GM21360 (cell line): ENCODE measurements at regions not wholly inside any gene's neighbourhood (a gene's known extent, or its start where the extent isn't known, plus 50 kb on each side); places are given as distances from the start of the nearest gene placed in this dataset.

Experiments used
- ATAC-seq: cut with Tn5 transposase; IDR thresholded peaks from one replicate; pipeline ENCODE4 v1.9.1; 2021; ENCODE audit warnings: mild to moderate bottlenecking, moderate library complexity; ENCODE audit not compliant: unreplicated experiment

GRCh38 chr17:36661047-36661666, 59.8 kb downstream of the MRM1 start:
- no peak for ATAC-seq

GRCh38 chr17:36661688-36662087, 60.3 kb downstream of the MRM1 start:
- no peak for ATAC-seq

- no peak for ATAC-seq
These were observed 64.0 kb downstream of the MRM1 start for GRCh38 chr17:36665417-36665816.

GRCh38 chr17:36667922-36668321, 66.5 kb downstream of the MRM1 start:
- ATAC-seq: no peak

GRCh38 chr17:36668824-36669223, 67.4 kb downstream of the MRM1 start:
- no peak for ATAC-seq

- ATAC-seq: no peak
These were observed 69.8 kb downstream of the MRM1 start for GRCh38 chr17:36671144-36671543.

GRCh38 chr17:36672403-36672918, 71.1 kb downstream of the MRM1 start:
- ATAC-seq: no peak

GRCh38 chr17:36673068-36673467, 71.7 kb downstream of the MRM1 start:
- ATAC-seq: no peak

GRCh38 chr17:36673637-36674277, 72.4 kb downstream of the MRM1 start:
- no peak for ATAC-seq

- ATAC-seq: no peak
These were observed 72.9 kb downstream of the MRM1 start for GRCh38 chr17:36674278-36674650.

- no peak for ATAC-seq
These were observed 73.9 kb downstream of the MRM1 start for GRCh38 chr17:36675250-36675649.

GRCh38 chr17:36675786-36676185, 74.4 kb downstream of the MRM1 start:
- no peak for ATAC-seq

GRCh38 chr17:36679815-36680467, 78.6 kb downstream of the MRM1 start:
- no peak for ATAC-seq

GRCh38 chr17:36680701-36681202, 79.4 kb downstream of the MRM1 start:
- no peak for ATAC-seq

GRCh38 chr17:36682773-36683172, 81.4 kb downstream of the MRM1 start:
- no peak for ATAC-seq

GRCh38 chr17:36683387-36683786, 82.0 kb downstream of the MRM1 start:
- no peak for ATAC-seq

- no peak for ATAC-seq
These were observed 82.8 kb downstream of the MRM1 start for GRCh38 chr17:36684134-36684533.

GRCh38 chr17:36686123-36686669, 84.8 kb downstream of the MRM1 start:
- ATAC-seq: no peak

- ATAC-seq: no peak
These were observed 86.4 kb downstream of the MRM1 start for GRCh38 chr17:36687736-36688135.

GRCh38 chr17:36689089-36689667, 87.8 kb downstream of the MRM1 start:
- ATAC-seq: no peak

- ATAC-seq: no peak
These were observed 88.8 kb downstream of the MRM1 start for GRCh38 chr17:36690190-36690589.
